ENCODE measurements at regions not wholly inside any gene's neighbourhood (a gene's known extent, or its start where the extent isn't known, plus 50 kb on each side); places are given as distances from the start of the nearest gene placed in this dataset.

- TF ChIP-seq CBX8 (IDR thresholded peaks at IDR 0.05) = no peak
- FAIRE-seq = no peak
- H3K27ac ChIP-seq = no peak overlapping the region
- POLR2A ChIA-PET = no interaction called here
- H3K4me2 ChIP-seq = no peak overlapping the region
- H3K4me1 ChIP-seq = no peaks in the 10 kb centered on the region
- no peak for DNase-seq (ENCODE audit: low read depth in 1 of 2, low spot score in 1 of 2)
- WGBS (ENCODE audit: missing lambda C conversion rate) = 63% methylated on average over 14 of the region's 14 CpGs
- no peak overlapping the region for H3K4me3 ChIP-seq
- H3K9me3 ChIP-seq = peaks cover 12% of the 10 kb centered on the region
- CTCF ChIA-PET = no interaction called here
- ATAC-seq = no peak
These were observed 90.8 kb downstream of the SHOX start for GRCh38 chrX:721354-721753.

- peaks cover 12% of the 10 kb centered on the region for H3K9me3 ChIP-seq
- no peak for ATAC-seq
- no peak overlapping the region for H3K27ac ChIP-seq
- no peak overlapping the region for H3K4me3 ChIP-seq
- DNase-seq (ENCODE audit: low read depth in 1 of 2, low spot score in 1 of 2) = no peak
- WGBS (ENCODE audit: missing lambda C conversion rate) = 62% methylated on average over 9 of the region's 9 CpGs
- H3K4me1 ChIP-seq = no peaks in the 10 kb centered on the region
- no peak for FAIRE-seq
- TF ChIP-seq RCOR1 (IDR thresholded peaks at IDR 0.05; ENCODE audit: low read depth, low read length) (no peak), HDAC2 (IDR thresholded peaks at IDR 0.05) (no peak), GATA3 (IDR thresholded peaks at IDR 0.05; ENCODE audit: borderline replicate concordance) (no peak), HOXA7 (CRISPR knock-in tag; IDR thresholded peaks at IDR 0.05) (no peak), ESRRA (IDR thresholded peaks at IDR 0.05; ENCODE audit: borderline replicate concordance, low read length) (no peak), HMGXB4 (CRISPR knock-in tag; IDR thresholded peaks at IDR 0.05; ENCODE audit: borderline replicate concordance) (no peak), NPAS2 (CRISPR knock-in tag; IDR thresholded peaks at IDR 0.05; ENCODE audit: borderline replicate concordance) (no peak), MAFK (IDR thresholded peaks at IDR 0.05; ENCODE audit: partially characterized antibody) (no peak)
- ChIA-PET CTCF (no interaction called here), POLR2A (no interaction called here)
- no peak overlapping the region for H3K4me2 ChIP-seq
These were observed 90.2 kb downstream of the SHOX start for GRCh38 chrX:720825-721224.

- H3K4me3 ChIP-seq = no peak overlapping the region
- ChIA-PET POLR2A (no interaction called here), CTCF (no interaction called here)
- TF ChIP-seq RFX5 (IDR thresholded peaks at IDR 0.05) (no peak), MYC (IDR thresholded peaks at IDR 0.05; ENCODE audit: borderline replicate concordance, low read length) (no peak), NFE2L2 (conservative IDR thresholded peaks at IDR 0.05; ENCODE audit: low read length) (no peak), SREBF2 (IDR thresholded peaks at IDR 0.05) (no peak), TP53 (CRISPR knock-in tag; IDR thresholded peaks at IDR 0.05) (no peak), FOXS1 (CRISPR knock-in tag; IDR thresholded peaks at IDR 0.05) (no peak), RARB (CRISPR knock-in tag; IDR thresholded peaks at IDR 0.05) (no peak), HOXB13 (CRISPR knock-in tag; IDR thresholded peaks at IDR 0.05; ENCODE audit: low read depth) (no peak), KDM1A (IDR thresholded peaks at IDR 0.05; ENCODE audit: low read depth) (no peak), USF2 (IDR thresholded peaks at IDR 0.05) (no peak), JUN (IDR thresholded peaks at IDR 0.05) (no peak), POLR2AphosphoS2 (conservative IDR thresholded peaks at IDR 0.05; ENCODE audit: low read length) (no peak), EHMT2 (IDR thresholded peaks at IDR 0.05; ENCODE audit: low read depth) (no peak), HES2 (IDR thresholded peaks at IDR 0.05) (no peak), EP300 (IDR thresholded peaks at IDR 0.05) (no peak), FOSL2 (IDR thresholded peaks at IDR 0.05) (no peak), FOSL2 (CRISPR knock-in tag; IDR thresholded peaks at IDR 0.05) (no peak), CHD2 (IDR thresholded peaks at IDR 0.05; ENCODE audit: low read length, partially characterized antibody) (no peak), REST (IDR thresholded peaks at IDR 0.05) (no peak)
- H3K4me2 ChIP-seq = no peak overlapping the region
- H3K4me1 ChIP-seq = no peaks in the 10 kb centered on the region
- peaks cover 12% of the 10 kb centered on the region for H3K9me3 ChIP-seq
- no peak for DNase-seq (ENCODE audit: low read depth in 1 of 2, low spot score in 1 of 2)
- H3K27ac ChIP-seq = no peak overlapping the region
- 24% methylated on average over 5 of the region's 5 CpGs for WGBS (ENCODE audit: missing lambda C conversion rate)
- ATAC-seq = no peak
- no peak for FAIRE-seq
These were observed 89.7 kb downstream of the SHOX start for GRCh38 chrX:720250-720649.
